SK-N-MC (cell line): ENCODE measurements at regions not wholly inside any gene's neighbourhood (a gene's known extent, or its start where the extent isn't known, plus 50 kb on each side); places are given as distances from the start of the nearest gene placed in this dataset.

ENCODE experiments used
- EZH2 ChIP-seq: fragments of 200-600 bp; sonication (generic); IDR thresholded peaks from one replicate; pipeline ENCODE4 v1.6.1; 2017; ENCODE audit warnings: antibody characterized with exemption
- POLR2AphosphoS5 ChIP-seq: IDR thresholded peaks from 2 replicates; pipeline ENCODE4 v1.6.1; 2012; ENCODE audit warnings: mild to moderate bottlenecking, low read depth, low read length, borderline replicate concordance

- no peak for TF ChIP-seq POLR2AphosphoS5
- no peak for TF ChIP-seq EZH2
Measured at GRCh38 chr6:15046751-15047150, 199.1 kb upstream of the JARID2 start.
